H9 (cell line): ENCODE measurements at regions not wholly inside any gene's neighbourhood (a gene's known extent, or its start where the extent isn't known, plus 50 kb on each side); places are given as distances from the start of the nearest gene placed in this dataset.

ENCODE experiments used
- DNase-seq: peaks from one replicate; pipeline ENCODE4 v3.0.0-alpha.2; 2017
- H2AFZ ChIP-seq: one replicate; pipeline ENCODE4 v1.6.1; 2013; ENCODE audit warnings: mild to moderate bottlenecking, low read length, control low read depth, moderate library complexity
- H2AK5ac ChIP-seq: 2 replicates; pipeline ENCODE4 v1.6.1; 2013; ENCODE audit warnings: low read length, control low read depth, mixed read lengths; ENCODE audit not compliant: insufficient read length
- H2BK120ac ChIP-seq: one replicate; pipeline ENCODE4 v1.6.1; 2013; ENCODE audit warnings: low read depth, mild to moderate bottlenecking, low read length, control low read depth, inconsistent platforms; ENCODE audit not compliant: poor library complexity, severe bottlenecking
- H2BK12ac ChIP-seq: 2 replicates; pipeline ENCODE4 v1.6.1; 2013; ENCODE audit warnings: low read length, control low read depth, mixed read lengths, low read depth; ENCODE audit not compliant: insufficient read length
- H2BK15ac ChIP-seq: 2 replicates; pipeline ENCODE4 v1.6.1; 2013; ENCODE audit warnings: low read depth, low read length, control low read depth
- H2BK20ac ChIP-seq: one replicate; pipeline ENCODE4 v1.6.1; 2013; ENCODE audit warnings: low read depth, mild to moderate bottlenecking, low read length, control low read depth, inconsistent platforms; ENCODE audit not compliant: poor library complexity, severe bottlenecking
- H2BK5ac ChIP-seq: 2 replicates; pipeline ENCODE4 v1.6.1; 2013; ENCODE audit warnings: low read length, control low read depth, mixed read lengths; ENCODE audit not compliant: insufficient read length
- H3K14ac ChIP-seq: 2 replicates; pipeline ENCODE4 v1.6.1; 2013; ENCODE audit warnings: low read length, control low read depth; ENCODE audit not compliant: insufficient read depth
- H3K18ac ChIP-seq: 2 replicates; pipeline ENCODE4 v1.6.1; 2013; ENCODE audit warnings: low read depth, mild to moderate bottlenecking, mixed read lengths, low read length, control low read depth; ENCODE audit not compliant: insufficient read length
- H3K23ac ChIP-seq: 2 replicates; pipeline ENCODE4 v1.6.1; 2013; ENCODE audit warnings: low read length, control low read depth, mixed read lengths, low read depth; ENCODE audit not compliant: insufficient read length
- H3K23me2 ChIP-seq: 2 replicates; pipeline ENCODE4 v1.6.1; 2013; ENCODE audit warnings: low read depth, mild to moderate bottlenecking, mixed read lengths, low read length, control low read depth; ENCODE audit not compliant: insufficient read length, poor library complexity, severe bottlenecking
- H3K27ac ChIP-seq: 2 replicates; pipeline ENCODE4 v1.5.1; 2013; ENCODE audit warnings: low read length, control low read depth, mixed read lengths, low read depth; ENCODE audit not compliant: insufficient read length
- H3K27me3 ChIP-seq: 2 replicates; pipeline ENCODE4 v1.6.1; 2013; ENCODE audit warnings: low read length, control low read depth, inconsistent platforms; ENCODE audit not compliant: insufficient read depth
- H3K4ac ChIP-seq: 2 replicates; pipeline ENCODE4 v1.6.1; 2013; ENCODE audit warnings: low read depth, mild to moderate bottlenecking, control low read depth, inconsistent platforms, low read length, moderate library complexity
- H3K4me1 ChIP-seq: 2 replicates; pipeline ENCODE4 v1.6.1; 2013; ENCODE audit warnings: low read length, control low read depth, inconsistent platforms; ENCODE audit not compliant: insufficient read depth
- H3K4me2 ChIP-seq: 2 replicates; pipeline ENCODE4 v1.6.1; 2013; ENCODE audit warnings: low read length, control low read depth, mixed read lengths; ENCODE audit not compliant: insufficient read length, insufficient read depth
- H3K56ac ChIP-seq: 2 replicates; pipeline ENCODE4 v1.6.1; 2013; ENCODE audit warnings: low read depth, mild to moderate bottlenecking, mixed read lengths, low read length, control low read depth; ENCODE audit not compliant: insufficient read length
- H3K79me1 ChIP-seq: 2 replicates; pipeline ENCODE4 v1.6.1; 2013; ENCODE audit warnings: low read depth, mild to moderate bottlenecking, moderate library complexity, low read length, control low read depth, inconsistent platforms; ENCODE audit not compliant: insufficient read depth, poor library complexity, severe bottlenecking
- H3K79me2 ChIP-seq: 2 replicates; pipeline ENCODE4 v1.6.1; 2013; ENCODE audit warnings: low read length, control low read depth, inconsistent platforms; ENCODE audit not compliant: insufficient read depth
- H3K9ac ChIP-seq: 2 replicates; pipeline ENCODE4 v1.6.1; 2013; ENCODE audit warnings: low read length, control low read depth, mixed read lengths; ENCODE audit not compliant: insufficient read length; ENCODE audit errors: extremely low read depth
- H3K9me3 ChIP-seq: one replicate; pipeline ENCODE4 v1.6.1; 2013; ENCODE audit warnings: low read depth, low read length, inconsistent platforms; ENCODE audit not compliant: control insufficient read depth
- H3T11ph ChIP-seq: one replicate; pipeline ENCODE4 v1.6.1; 2013; ENCODE audit warnings: mild to moderate bottlenecking, low read length, control low read depth, inconsistent platforms
- H4K20me1 ChIP-seq: one replicate; pipeline ENCODE4 v1.6.1; 2013; ENCODE audit not compliant: control insufficient read depth, insufficient read length, insufficient read depth
- H4K5ac ChIP-seq: 2 replicates; pipeline ENCODE4 v1.6.1; 2013; ENCODE audit warnings: low read depth, mild to moderate bottlenecking, mixed read lengths, low read length, control low read depth; ENCODE audit not compliant: insufficient read length
- H4K8ac ChIP-seq: replicated peaks from 2 replicates; pipeline ENCODE4 v1.6.1; 2013; ENCODE audit warnings: low read length, control low read depth, mixed read lengths, low read depth; ENCODE audit not compliant: insufficient read length
- H4K91ac ChIP-seq: 2 replicates; pipeline ENCODE4 v1.6.1; 2013; ENCODE audit warnings: low read depth, mild to moderate bottlenecking, moderate library complexity, mixed read lengths, low read length, control low read depth; ENCODE audit not compliant: insufficient read length
- H3K27ac Mint-ChIP-seq, 3 experiments: 2 replicates in 2 of 3; 3 replicates in 1 of 3; pipeline ENCODE4 v1.8.0; 2020 to 2021; ENCODE audit warnings: mixed read lengths in 3 of 3, mild to moderate bottlenecking in 1 of 3, moderate library complexity in 1 of 3
- H3K27me3 Mint-ChIP-seq: 2 replicates; pipeline ENCODE4 v1.8.0; 2021; ENCODE audit warnings: low read depth, mild to moderate bottlenecking, moderate library complexity, mixed read lengths
- H3K36me3 Mint-ChIP-seq, 3 experiments: 2 replicates in 2 of 3; 3 replicates in 1 of 3; pipeline ENCODE4 v1.8.0; 2020 to 2021; ENCODE audit warnings: low read depth in 3 of 3, mixed read lengths in 3 of 3; ENCODE audit not compliant: insufficient read depth in 1 of 3
- H3K4me1 Mint-ChIP-seq, 2 experiments: 2 replicates each; pipeline ENCODE4 v1.8.0; 2020; ENCODE audit warnings: mixed read lengths in 2 of 2
- H3K4me3 Mint-ChIP-seq, 2 experiments: 2 replicates in 1 of 2; 3 replicates in 1 of 2; pipeline ENCODE4 v1.8.0; 2020 to 2021; ENCODE audit warnings: mild to moderate bottlenecking in 2 of 2, mixed read lengths in 2 of 2, moderate library complexity in 1 of 2
- H3K9me3 Mint-ChIP-seq, 2 experiments: 2 replicates in 1 of 2; 3 replicates in 1 of 2; pipeline ENCODE4 v1.8.0; 2020; ENCODE audit warnings: mild to moderate bottlenecking in 2 of 2, mixed read lengths in 2 of 2, moderate library complexity in 1 of 2
- CTCF ChIP-seq: fragments of 200-600 bp; sonication (generic); conservative IDR thresholded peaks from 3 replicates; pipeline ENCODE4 v1.8.0; 2021; ENCODE audit warnings: antibody characterized with exemption, mild to moderate bottlenecking
- WGBS: extraction: QIAGEN DNeasy Blood & Tissue Kit; methylation state at CpG from one replicate; pipeline ENCODE4 v1.1.7; 2013; ENCODE audit warnings: missing lambda C conversion rate, low lambda C conversion rate, mixed read lengths; ENCODE audit not compliant: insufficient read length; ENCODE audit errors: extremely low coverage; 5-methylcytosine and 5-hydroxymethylcytosine counted together

DNA sequence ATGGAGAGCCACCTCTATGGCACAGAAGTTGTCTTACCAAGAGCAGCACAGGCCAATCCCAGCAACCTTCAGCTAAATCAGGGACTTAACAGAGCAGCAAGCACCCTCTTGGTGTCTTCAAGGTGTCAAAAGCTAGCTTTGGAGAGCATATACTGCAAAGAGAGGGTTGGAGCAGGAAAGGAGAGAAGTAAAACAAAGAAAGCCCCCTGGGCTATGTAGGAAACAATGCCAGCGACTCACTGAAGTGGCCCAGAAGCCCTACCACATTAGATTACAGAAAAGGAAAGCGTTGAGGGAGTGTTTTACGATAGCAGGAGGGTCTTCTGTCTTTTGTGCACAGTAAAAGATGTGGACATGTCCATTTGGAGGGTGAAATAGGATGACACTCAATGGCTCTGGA, 233.4 kb downstream of the MREG start:
- Histone ChIP-seq H3K4me1 (no peaks in the 10 kb centered on the region), H4K8ac (no peak overlapping the region), H4K5ac (no peak overlapping the region), H2BK5ac (no peak overlapping the region), H3K4me2 (no peak overlapping the region), H2BK15ac (peak overlapping the region; percentile 90; the same call in 1 of the 2 replicates), H4K91ac (no peak overlapping the region), H2BK20ac (no peak overlapping the region), H3K79me2 (no peaks in the 10 kb centered on the region), H3K9ac (no peak overlapping the region), H2AK5ac (no peak overlapping the region), H3K27ac (no peak overlapping the region), H2BK12ac (no peak overlapping the region), H3K27me3 (no peaks in the 10 kb centered on the region), H3K18ac (no peak overlapping the region), H2BK120ac (no peak overlapping the region), H3K23ac (no peak overlapping the region), H3K79me1 (no peaks in the 10 kb centered on the region), H3T11ph (no peak overlapping the region), H3K4ac (no peak overlapping the region), H3K23me2 (no peaks in the 10 kb centered on the region), H3K56ac (no peak overlapping the region), H4K20me1 (no peaks in the 10 kb centered on the region), H2AFZ (peak overlapping the region; percentile 56), H3K9me3 (no peaks in the 10 kb centered on the region), H3K14ac (peak overlapping the region; percentile 20)
- H3K4me3 Mint-ChIP-seq, result no peak overlapping the region
- WGBS, result no CpG with 5 or more reads among the region's 3 CpGs
- no peaks in the 10 kb centered on the region for H3K27me3 Mint-ChIP-seq
- peaks cover 5 to 18% of the 10 kb centered on the region in 2 experiments; a peak in 3 of 4 replicates for H3K4me1 Mint-ChIP-seq
- DNase-seq, result no peak
- no peaks in the 10 kb centered on the region for H3K36me3 Mint-ChIP-seq
- no peak overlapping the region for H3K27ac Mint-ChIP-seq
- TF ChIP-seq CTCF, result no peak
- no peaks in the 10 kb centered on the region for H3K9me3 Mint-ChIP-seq
